MM.1S (cell line): ENCODE measurements at regions not wholly inside any gene's neighbourhood (a gene's known extent, or its start where the extent isn't known, plus 50 kb on each side); places are given as distances from the start of the nearest gene placed in this dataset.

ENCODE experiments used
- DNase-seq: peaks from one replicate; pipeline ENCODE4 v3.0.0-alpha.2; 2015
- H2AFZ ChIP-seq: fragments of 300-600 bp; sonication (generic); 2 replicates; pipeline ENCODE4 v1.6.0; 2016; ENCODE audit warnings: antibody characterized with exemption, low read length
- H3F3A ChIP-seq: fragments of 300-600 bp; sonication (generic); 2 replicates; pipeline ENCODE4 v1.6.1; 2016; ENCODE audit warnings: mild to moderate bottlenecking, antibody characterized with exemption, low read length, moderate library complexity, mixed read lengths; ENCODE audit not compliant: insufficient read depth
- H3K27ac ChIP-seq: fragments of 300-600 bp; sonication (generic); 2 replicates; pipeline ENCODE4 v1.5.1; 2016; ENCODE audit warnings: mild to moderate bottlenecking, low read length
- H3K27me3 ChIP-seq: fragments of 300-600 bp; sonication (generic); replicated peaks from 2 replicates; pipeline ENCODE4 v1.6.0; 2016; ENCODE audit warnings: low read length; ENCODE audit not compliant: insufficient read depth
- H3K36me3 ChIP-seq: fragments of 300-600 bp; sonication (generic); replicated peaks from 2 replicates; pipeline ENCODE4 v1.6.1; 2016; ENCODE audit warnings: mild to moderate bottlenecking, low read length, mixed read lengths; ENCODE audit not compliant: insufficient read depth
- H3K4me1 ChIP-seq: fragments of 300-600 bp; sonication (generic); 2 replicates; pipeline ENCODE4 v1.6.1; 2016; ENCODE audit warnings: low read length, mixed read lengths
- H3K4me2 ChIP-seq: fragments of 300-600 bp; sonication (generic); 2 replicates; pipeline ENCODE4 v1.6.0; 2016; ENCODE audit warnings: low read depth, low read length
- H3K4me3 ChIP-seq: fragments of 300-600 bp; sonication (generic); 2 replicates; pipeline ENCODE4 v1.5.1; 2016; ENCODE audit warnings: low read length, mixed read lengths
- H3K79me2 ChIP-seq: fragments of 300-600 bp; sonication (generic); 2 replicates; pipeline ENCODE4 v1.6.1; 2016; ENCODE audit warnings: mixed run types, low read length, mixed read lengths
- H3K9ac ChIP-seq: fragments of 300-600 bp; sonication (generic); 2 replicates; pipeline ENCODE4 v1.6.1; 2016; ENCODE audit warnings: low read length, mixed read lengths
- H3K9me2 ChIP-seq: fragments of 300-600 bp; sonication (generic); replicated peaks from 2 replicates; pipeline ENCODE4 v1.6.1; 2016; ENCODE audit warnings: mild to moderate bottlenecking, low read length, mixed read lengths; ENCODE audit not compliant: insufficient read depth
- H3K9me3 ChIP-seq: fragments of 300-600 bp; sonication (generic); replicated peaks from 2 replicates; pipeline ENCODE4 v1.6.1; 2016; ENCODE audit warnings: mild to moderate bottlenecking, low read length, mixed read lengths; ENCODE audit not compliant: insufficient read depth
- H4K20me1 ChIP-seq: fragments of 300-600 bp; sonication (generic); 2 replicates; pipeline ENCODE4 v1.6.1; 2016; ENCODE audit warnings: mild to moderate bottlenecking, low read length, moderate library complexity, mixed read lengths; ENCODE audit not compliant: insufficient read depth
- EZH2 ChIP-seq: fragments of 300-600 bp; sonication (generic); optimal IDR thresholded peaks from 2 replicates; pipeline ENCODE3; 2017; ENCODE audit warnings: low read depth, mild to moderate bottlenecking, antibody characterized with exemption, low read length, mixed read lengths
- EZH2phosphoT487 ChIP-seq: fragments of 300-600 bp; sonication (generic); IDR thresholded peaks from 2 replicates; pipeline ENCODE4 v1.6.1; 2018; ENCODE audit warnings: antibody characterized with exemption, low read length
- TF ChIP-seq, protein P1 (sequence below): fragments of 300-600 bp; sonication (generic); IDR thresholded peaks from 2 replicates; pipeline ENCODE4 v1.5.1; 2016; ENCODE audit warnings: antibody characterized with exemption, low read length, mixed read lengths

DNA sequence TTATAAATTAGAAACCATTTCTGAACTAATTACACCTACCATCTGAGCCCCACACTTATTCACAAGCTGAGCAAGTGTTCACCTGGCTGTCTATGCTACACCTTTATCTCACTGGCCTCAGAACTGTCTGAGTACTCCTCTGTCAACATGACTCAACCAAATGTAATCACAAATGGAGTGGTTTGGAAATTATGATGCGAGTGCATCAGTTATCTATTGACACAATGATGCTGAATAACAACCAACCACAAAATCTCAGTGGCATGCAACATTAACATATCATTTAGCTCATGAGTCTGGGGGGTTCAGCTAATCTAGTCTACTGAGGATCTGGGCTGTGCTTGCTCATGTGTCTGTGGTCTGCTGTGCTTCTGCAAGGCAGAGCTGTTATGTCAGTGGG, 184.2 kb upstream of the NXPH2 start:
- DNase-seq = no peak
- no peak overlapping the region for H2AFZ ChIP-seq

DNA sequence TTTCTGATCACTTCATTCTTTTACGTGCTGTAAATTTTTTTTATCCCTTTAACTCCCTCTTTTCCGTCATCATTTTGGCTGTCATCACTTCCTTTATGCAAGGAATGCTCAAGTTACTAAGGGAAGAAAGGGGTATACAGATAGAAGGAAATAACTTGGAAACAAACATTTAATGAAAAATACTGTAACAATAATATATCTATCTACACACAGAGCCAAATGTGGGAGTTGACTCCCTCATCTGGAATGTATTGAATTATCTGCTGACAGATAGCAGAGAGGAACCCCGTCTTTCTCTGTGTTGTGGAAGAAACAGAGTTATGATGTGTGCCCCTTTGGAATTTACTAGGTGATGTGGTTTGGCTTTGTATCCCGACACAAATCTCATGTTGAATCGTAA, 182.5 kb upstream of the NXPH2 start:
- Histone ChIP-seq H2AFZ (no peak overlapping the region), H3K27ac (no peak overlapping the region), H3K4me3 (no peak overlapping the region), H3K4me1 (no peaks in the 10 kb centered on the region), H3K36me3 (no peaks in the 10 kb centered on the region), H3K27me3 (no peaks in the 10 kb centered on the region), H3K4me2 (no peak overlapping the region), H3K79me2 (no peaks in the 10 kb centered on the region), H3K9me2 (no peaks in the 10 kb centered on the region), H3K9me3 (no peaks in the 10 kb centered on the region), H3F3A (no peaks in the 10 kb centered on the region), H3K9ac (no peak overlapping the region), H4K20me1 (no peaks in the 10 kb centered on the region)
- TF ChIP-seq EZH2phosphoT487 (no peak), EZH2 (no peak)
- TF ChIP-seq, protein P1, sequence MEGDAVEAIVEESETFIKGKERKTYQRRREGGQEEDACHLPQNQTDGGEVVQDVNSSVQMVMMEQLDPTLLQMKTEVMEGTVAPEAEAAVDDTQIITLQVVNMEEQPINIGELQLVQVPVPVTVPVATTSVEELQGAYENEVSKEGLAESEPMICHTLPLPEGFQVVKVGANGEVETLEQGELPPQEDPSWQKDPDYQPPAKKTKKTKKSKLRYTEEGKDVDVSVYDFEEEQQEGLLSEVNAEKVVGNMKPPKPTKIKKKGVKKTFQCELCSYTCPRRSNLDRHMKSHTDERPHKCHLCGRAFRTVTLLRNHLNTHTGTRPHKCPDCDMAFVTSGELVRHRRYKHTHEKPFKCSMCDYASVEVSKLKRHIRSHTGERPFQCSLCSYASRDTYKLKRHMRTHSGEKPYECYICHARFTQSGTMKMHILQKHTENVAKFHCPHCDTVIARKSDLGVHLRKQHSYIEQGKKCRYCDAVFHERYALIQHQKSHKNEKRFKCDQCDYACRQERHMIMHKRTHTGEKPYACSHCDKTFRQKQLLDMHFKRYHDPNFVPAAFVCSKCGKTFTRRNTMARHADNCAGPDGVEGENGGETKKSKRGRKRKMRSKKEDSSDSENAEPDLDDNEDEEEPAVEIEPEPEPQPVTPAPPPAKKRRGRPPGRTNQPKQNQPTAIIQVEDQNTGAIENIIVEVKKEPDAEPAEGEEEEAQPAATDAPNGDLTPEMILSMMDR = no peak
- DNase-seq = no peak

More for the DNA sequence above, 184.2 kb upstream of the NXPH2 start:
- Histone ChIP-seq H3K27me3 (no peaks in the 10 kb centered on the region), H3K4me1 (no peaks in the 10 kb centered on the region), H3K4me3 (no peak overlapping the region), H3K9me3 (no peaks in the 10 kb centered on the region), H3K9ac (no peak overlapping the region), H3F3A (no peaks in the 10 kb centered on the region), H3K36me3 (no peaks in the 10 kb centered on the region), H3K4me2 (no peak overlapping the region), H4K20me1 (no peaks in the 10 kb centered on the region), H3K79me2 (no peaks in the 10 kb centered on the region), H3K27ac (no peak overlapping the region), H3K9me2 (no peaks in the 10 kb centered on the region)
- TF ChIP-seq, protein P1 = no peak
- TF ChIP-seq EZH2phosphoT487 = no peak
- TF ChIP-seq EZH2 = no peak

DNA sequence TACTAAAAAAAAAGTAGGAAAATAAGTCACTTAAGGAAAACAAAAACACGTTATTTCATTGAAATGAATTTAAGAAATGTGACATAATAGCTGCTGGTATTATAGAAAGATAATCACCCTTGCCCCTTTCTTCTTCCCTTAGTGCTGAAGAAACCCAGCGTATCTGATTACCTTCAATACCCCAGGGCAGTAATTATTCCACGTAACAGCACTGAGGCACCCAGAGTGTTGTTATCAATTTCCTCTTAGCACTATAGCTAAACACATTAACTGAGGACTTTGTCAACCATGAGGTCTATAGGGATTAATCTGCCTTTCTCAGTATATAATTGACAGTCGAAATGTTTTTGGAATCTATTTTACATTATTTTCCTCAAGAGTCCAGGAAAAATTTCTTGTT, 180.0 kb upstream of the NXPH2 start:
- no peaks in the 10 kb centered on the region for H3K36me3 ChIP-seq
- H3K9ac ChIP-seq = no peak overlapping the region
- no peaks in the 10 kb centered on the region for H3K79me2 ChIP-seq
- H3K9me2 ChIP-seq = no peaks in the 10 kb centered on the region
- no peaks in the 10 kb centered on the region for H3K9me3 ChIP-seq
- DNase-seq = no peak
- H3F3A ChIP-seq = no peaks in the 10 kb centered on the region
- H3K4me3 ChIP-seq = no peak overlapping the region
- no peak overlapping the region for H3K4me2 ChIP-seq
- no peaks in the 10 kb centered on the region for H4K20me1 ChIP-seq
- TF ChIP-seq, protein P1 = no peak
- TF ChIP-seq EZH2phosphoT487 (no peak), EZH2 (no peak)
- no peaks in the 10 kb centered on the region for H3K27me3 ChIP-seq
- H3K27ac ChIP-seq = no peak overlapping the region
- H3K4me1 ChIP-seq = no peaks in the 10 kb centered on the region
- no peak overlapping the region for H2AFZ ChIP-seq
